OCI-LY7 (cell line): ENCODE measurements at regions not wholly inside any gene's neighbourhood (a gene's known extent, or its start where the extent isn't known, plus 50 kb on each side); places are given as distances from the start of the nearest gene placed in this dataset.

Experiments used
- CTCF ChIP-seq: fragments of 200-600 bp; sonication (generic); conservative IDR thresholded peaks from 2 replicates; pipeline ENCODE4 v1.5.1; 2014; ENCODE audit warnings: mild to moderate bottlenecking, antibody characterized with exemption, low read length, moderate library complexity, mixed read lengths
- EZH2phosphoT487 ChIP-seq: fragments of 200-600 bp; sonication (generic); IDR thresholded peaks from 2 replicates; pipeline ENCODE4 v1.6.1; 2018; ENCODE audit warnings: low read depth, borderline replicate concordance, mild to moderate bottlenecking, mixed run types, antibody characterized with exemption, low read length, moderate library complexity, mixed read lengths

DNA sequence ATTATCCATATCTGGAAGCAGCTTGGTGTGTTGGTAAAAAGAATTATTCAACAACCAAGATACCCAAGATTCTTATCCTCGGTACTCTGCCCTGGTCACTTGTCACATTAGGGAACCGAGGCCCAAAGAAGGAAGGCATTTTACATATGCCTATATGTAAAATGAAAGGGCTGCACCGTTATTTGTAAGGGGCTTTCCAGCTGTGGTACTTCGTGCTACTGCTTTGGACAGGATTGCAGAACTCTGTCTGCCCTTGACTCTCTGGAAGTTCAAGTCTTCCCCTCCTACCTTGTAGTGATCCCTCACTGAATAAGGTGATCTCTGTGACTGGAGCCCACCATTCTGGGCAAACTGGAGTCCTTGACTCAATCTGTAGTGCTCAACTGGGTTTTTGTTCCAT, 198.9 kb upstream of the TOPAZ1 start:
- TF ChIP-seq CTCF (no peak), EZH2phosphoT487 (no peak)
